GM18519 (cell line): ENCODE measurements at regions not wholly inside any gene's neighbourhood (a gene's known extent, or its start where the extent isn't known, plus 50 kb on each side); places are given as distances from the start of the nearest gene placed in this dataset.

Experiments used
- ATAC-seq: cut with Tn5 transposase; IDR thresholded peaks from one replicate; pipeline ENCODE4 v1.9.1; 2021; ENCODE audit warnings: mild to moderate bottlenecking, moderate library complexity; ENCODE audit not compliant: unreplicated experiment, low FRiP score

- no peak for ATAC-seq
These were observed 443.3 kb downstream of the EPM2A start for GRCh38 chr6:145292066-145292465.

GRCh38 chr6:145294942-145295341 is 440.4 kb downstream of the EPM2A start:
- no peak for ATAC-seq

- no peak for ATAC-seq
These were observed 439.6 kb downstream of the EPM2A start for GRCh38 chr6:145295746-145296145.

- ATAC-seq, result no peak
These were observed 429.6 kb downstream of the EPM2A start for GRCh38 chr6:145305670-145306069.

GRCh38 chr6:145306489-145306888 is 428.8 kb downstream of the EPM2A start:
- ATAC-seq, result no peak

GRCh38 chr6:145309842-145310535 is 425.3 kb downstream of the EPM2A start:
- no peak for ATAC-seq

GRCh38 chr6:145312481-145312880 is 422.8 kb downstream of the EPM2A start:
- no peak for ATAC-seq

GRCh38 chr6:145313041-145313855 is 422.1 kb downstream of the EPM2A start:
- ATAC-seq, result no peak

GRCh38 chr6:145315982-145316600 is 419.2 kb downstream of the EPM2A start:
- ATAC-seq, result no peak

GRCh38 chr6:145318952-145319351 is 416.4 kb downstream of the EPM2A start:
- no peak for ATAC-seq

GRCh38 chr6:145319605-145320004 is 415.7 kb downstream of the EPM2A start:
- no peak for ATAC-seq

- no peak for ATAC-seq
These were observed 411.7 kb downstream of the EPM2A start for GRCh38 chr6:145323646-145324045.

- no peak for ATAC-seq
These were observed 407.7 kb downstream of the EPM2A start for GRCh38 chr6:145327586-145327985.

- no peak for ATAC-seq
These were observed 406.1 kb downstream of the EPM2A start for GRCh38 chr6:145329257-145329656.

GRCh38 chr6:145331066-145331465 is 404.3 kb downstream of the EPM2A start:
- ATAC-seq, result no peak

GRCh38 chr6:145332011-145332410 is 403.3 kb downstream of the EPM2A start:
- ATAC-seq, result no peak

GRCh38 chr6:145336119-145336518 is 399.2 kb downstream of the EPM2A start:
- no peak for ATAC-seq

GRCh38 chr6:145339089-145339488 is 396.2 kb downstream of the EPM2A start:
- no peak for ATAC-seq

GRCh38 chr6:145340256-145340655 is 395.1 kb downstream of the EPM2A start:
- ATAC-seq, result no peak

- no peak for ATAC-seq
These were observed 390.2 kb downstream of the EPM2A start for GRCh38 chr6:145345094-145345493.

- ATAC-seq, result no peak
These were observed 388.1 kb downstream of the EPM2A start for GRCh38 chr6:145347216-145347615.
